G401 (cell line): ENCODE measurements at regions not wholly inside any gene's neighbourhood (a gene's known extent, or its start where the extent isn't known, plus 50 kb on each side); places are given as distances from the start of the nearest gene placed in this dataset.
A peak's percentile ranks its signal among the peaks of the same experiment; 100 is the strongest.

Experiments used
- DNase-seq: peaks from one replicate; pipeline ENCODE4 v3.0.0-alpha.2; 2015; ENCODE audit warnings: low spot score
- in situ Hi-C: cut with HindIII; loops from 2 replicates; pipeline ENCODE4 v1.10.0; 2016; ENCODE audit warnings: low sequenced_read_pairs, mixed read lengths

- no peak for DNase-seq
- in situ Hi-C loops, result no loop called here
Observed at GRCh38 chr2:83784315-83784714, 674.8 kb downstream of the SUCLG1 start.

- no peak for DNase-seq
- in situ Hi-C loops, result no loop called here
Observed at GRCh38 chr2:83782122-83782521, 677.0 kb downstream of the SUCLG1 start.

GRCh38 chr2:83764447-83765005 lies 694.6 kb downstream of the SUCLG1 start:
- no peak for DNase-seq
- in situ Hi-C loops, result no loop called here

DNA sequence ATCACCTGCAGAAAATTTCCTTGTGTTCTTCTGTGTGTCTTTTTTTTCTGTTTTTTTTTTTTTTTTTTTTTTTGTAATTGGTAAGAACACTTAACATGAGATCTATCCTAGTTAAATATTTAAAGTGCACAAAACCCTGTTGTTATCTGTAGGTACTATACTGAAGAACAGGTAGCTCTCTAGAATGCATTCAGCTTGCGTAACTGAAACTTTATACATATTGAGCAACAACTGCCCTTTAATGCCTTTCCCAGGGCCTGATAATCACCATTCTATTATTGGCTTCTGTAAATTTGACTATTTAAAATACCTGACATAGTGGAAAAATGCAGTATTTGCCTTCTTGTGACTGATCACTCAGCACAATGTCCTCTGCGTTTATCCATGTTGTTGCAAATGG lies 701.8 kb downstream of the SUCLG1 start:
- no peak for DNase-seq
- in situ Hi-C loops, result no loop called here

- in situ Hi-C loops, result no loop called here
- no peak for DNase-seq
Observed at GRCh38 chr2:83756219-83756618, 702.9 kb downstream of the SUCLG1 start.

DNA sequence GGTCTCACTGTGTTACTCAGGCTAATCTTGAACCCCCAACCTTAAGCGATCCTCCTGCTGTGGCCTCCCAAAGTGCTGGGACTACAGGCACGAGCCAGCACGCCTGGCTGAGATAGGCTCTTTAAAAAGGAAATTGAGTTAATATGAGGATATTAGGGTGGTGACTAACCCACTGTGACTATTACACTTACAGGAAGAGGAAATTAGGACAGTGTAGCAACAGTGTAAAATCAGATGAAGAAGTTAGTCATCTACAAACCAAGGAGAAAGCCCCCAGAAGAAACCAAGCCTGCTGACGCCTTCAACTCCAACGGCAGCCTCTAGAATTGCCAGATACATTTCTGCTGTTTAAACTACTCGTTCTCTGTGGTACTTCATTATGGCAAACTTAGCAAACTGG lies 711.9 kb downstream of the SUCLG1 start:
- in situ Hi-C loops, result no loop called here

GRCh38 chr2:83744855-83745254 lies 714.2 kb downstream of the SUCLG1 start:
- no peak for DNase-seq
- in situ Hi-C loops, result no loop called here

More for the DNA sequence above, 711.9 kb downstream of the SUCLG1 start:
- DNase-seq, result no peak

DNA sequence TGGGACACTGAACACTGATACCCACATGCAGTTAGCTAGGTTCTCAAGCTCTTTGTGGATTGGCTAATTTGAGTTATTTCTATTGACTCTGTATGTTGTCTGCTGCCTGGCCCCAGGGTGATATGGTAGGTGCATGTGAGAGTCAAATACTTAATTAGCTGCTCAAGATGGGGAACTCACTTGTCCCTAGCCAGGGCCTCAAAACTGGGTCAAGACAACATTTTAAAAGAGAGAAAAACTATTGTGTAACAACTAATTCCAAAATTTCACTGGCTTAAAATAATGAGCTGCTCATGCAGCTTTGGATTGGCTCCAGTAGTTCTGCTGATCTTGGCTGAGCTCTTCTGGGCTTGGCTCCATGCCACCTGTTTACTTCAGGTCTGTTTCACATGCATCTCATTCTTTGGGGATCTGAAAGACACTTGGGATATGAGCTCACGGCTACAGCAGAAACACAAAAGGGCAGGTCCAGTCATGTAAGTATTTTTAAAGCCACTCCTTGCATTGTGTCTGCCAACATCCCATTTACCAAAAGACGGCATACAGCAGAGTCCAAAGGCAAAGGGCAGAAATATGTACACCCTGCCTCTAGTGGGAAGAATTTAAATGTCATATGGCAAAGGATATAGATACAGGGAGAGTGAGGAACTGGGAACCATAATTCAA lies 716.8 kb downstream of the SUCLG1 start:
- peak; percentile 17 for DNase-seq
- in situ Hi-C loops, result no loop called here

DNA sequence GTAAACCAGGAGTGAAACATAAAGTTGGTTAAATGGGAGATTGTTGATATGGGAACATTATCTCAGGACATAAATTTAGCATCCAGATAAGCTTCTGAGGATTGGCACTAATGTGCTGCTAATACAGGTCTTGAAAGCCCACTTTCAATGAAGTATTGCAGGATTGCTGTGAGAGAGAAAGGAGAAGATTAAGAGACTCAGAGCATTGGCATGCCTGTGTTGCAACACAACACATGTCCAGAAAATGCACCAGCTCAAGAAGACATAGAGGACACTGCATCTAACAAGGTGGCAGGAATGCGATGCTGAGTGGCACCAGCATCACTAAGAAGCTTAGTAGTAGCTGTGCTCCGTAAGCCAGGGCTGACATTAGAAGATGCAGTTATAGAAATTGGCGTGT lies 728.9 kb downstream of the SUCLG1 start:
- in situ Hi-C loops, result no loop called here
- DNase-seq, result no peak

- in situ Hi-C loops, result no loop called here
- no peak for DNase-seq
Observed at GRCh38 chr2:83725735-83726134, 733.3 kb downstream of the SUCLG1 start.

- DNase-seq, result no peak
- in situ Hi-C loops, result no loop called here
Observed at GRCh38 chr2:83705146-83705545, 753.9 kb downstream of the SUCLG1 start.

DNA sequence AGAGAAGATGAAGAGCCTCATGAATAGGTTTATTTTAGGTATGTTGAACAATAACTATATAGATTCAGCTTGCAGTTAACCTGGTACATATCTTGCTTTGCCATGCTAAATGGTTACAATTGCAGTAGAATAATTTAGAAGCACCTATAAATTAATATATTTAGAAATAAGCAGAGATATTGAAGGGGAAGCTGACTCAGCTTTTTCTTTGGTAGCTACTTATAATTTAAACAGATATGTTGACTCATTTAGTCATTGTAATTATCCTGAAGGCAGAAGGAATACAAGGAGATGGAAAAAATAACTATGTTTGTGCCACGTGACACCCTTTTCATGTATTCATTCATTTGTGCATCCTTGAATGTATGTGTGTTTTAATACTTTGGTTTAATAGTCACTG lies 755.5 kb downstream of the SUCLG1 start:
- in situ Hi-C loops, result no loop called here

DNA sequence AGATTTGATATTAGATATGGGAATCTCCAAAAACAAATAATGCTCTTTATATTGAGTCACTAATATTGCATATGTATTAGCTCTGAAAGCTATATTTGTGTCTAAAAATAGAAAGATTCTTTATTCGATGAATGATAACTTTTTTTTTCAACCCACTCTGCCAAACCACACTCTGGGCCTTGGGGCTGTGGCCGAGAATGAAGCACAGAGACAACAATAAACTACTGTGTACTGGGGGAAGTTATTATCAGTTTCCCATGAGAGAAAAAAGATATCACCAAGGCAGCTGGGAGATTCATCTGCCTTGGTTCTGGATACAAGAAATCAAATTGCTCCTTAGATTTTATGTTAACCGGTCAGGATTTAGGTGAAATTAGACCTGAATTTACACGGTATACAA lies 762.2 kb downstream of the SUCLG1 start:
- in situ Hi-C loops, result no loop called here

More for the DNA sequence above, 755.5 kb downstream of the SUCLG1 start:
- no peak for DNase-seq

GRCh38 chr2:83695530-83695929 lies 763.5 kb downstream of the SUCLG1 start:
- in situ Hi-C loops, result no loop called here
- DNase-seq, result no peak

More for the DNA sequence above, 762.2 kb downstream of the SUCLG1 start:
- DNase-seq, result no peak

- no peak for DNase-seq
- in situ Hi-C loops, result no loop called here
Observed at GRCh38 chr2:83695037-83695436, 764.0 kb downstream of the SUCLG1 start.

- in situ Hi-C loops, result no loop called here
- DNase-seq, result no peak
Observed at GRCh38 chr2:83689402-83689801, 769.7 kb downstream of the SUCLG1 start.

- no peak for DNase-seq
- in situ Hi-C loops, result no loop called here
Observed at GRCh38 chr2:83686863-83687262, 772.2 kb downstream of the SUCLG1 start.

DNA sequence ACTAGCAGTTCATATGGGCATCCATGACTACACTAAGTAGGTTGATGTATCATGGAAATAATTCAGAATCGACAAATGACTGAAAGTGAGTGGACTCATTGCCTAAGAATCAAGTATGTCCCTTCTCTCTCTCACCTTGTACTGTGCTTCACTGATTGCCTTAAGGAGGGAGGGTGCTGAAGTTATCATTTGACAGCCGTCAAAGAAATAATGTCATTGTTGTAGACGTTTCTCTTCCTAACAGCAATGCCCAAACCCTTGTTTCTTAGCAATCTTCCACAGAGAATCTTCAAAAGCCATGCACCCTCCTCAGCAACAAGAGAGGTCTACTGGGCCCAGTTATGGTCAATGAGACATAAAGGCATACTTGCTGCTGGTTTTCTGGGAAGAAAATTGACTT lies 785.0 kb downstream of the SUCLG1 start:
- no peak for DNase-seq
- in situ Hi-C loops, result no loop called here

GRCh38 chr2:83665894-83666293 lies 793.2 kb downstream of the SUCLG1 start:
- DNase-seq, result no peak
- in situ Hi-C loops, result no loop called here

- in situ Hi-C loops, result no loop called here
Observed at GRCh38 chr2:83665154-83665553, 793.9 kb downstream of the SUCLG1 start.

GRCh38 chr2:83661711-83662110 lies 797.4 kb downstream of the SUCLG1 start:
- in situ Hi-C loops, result no loop called here
- DNase-seq, result no peak

More at GRCh38 chr2:83665154-83665553, 793.9 kb downstream of the SUCLG1 start:
- no peak for DNase-seq
